Epithelial cell of esophagus (primary cell): ENCODE measurements at regions not wholly inside any gene's neighbourhood (a gene's known extent, or its start where the extent isn't known, plus 50 kb on each side); places are given as distances from the start of the nearest gene placed in this dataset.

ENCODE experiments used
- DNase-seq: peaks from one replicate; pipeline ENCODE4 v3.0.0; 2010; ENCODE audit warnings: low read depth
- H3K4me3 ChIP-seq: 2 replicates; pipeline ENCODE4 v1.5.1; 2011; ENCODE audit warnings: mild to moderate bottlenecking, low read length, control low read depth
- TF ChIP-seq, protein P1 (sequence below): IDR thresholded peaks from 2 replicates; pipeline ENCODE4 v1.5.1; 2011; ENCODE audit warnings: low read depth, mild to moderate bottlenecking, low read length, control low read depth, inconsistent platforms; ENCODE audit not compliant: insufficient read depth; ENCODE audit errors: missing control alignments

DNA sequence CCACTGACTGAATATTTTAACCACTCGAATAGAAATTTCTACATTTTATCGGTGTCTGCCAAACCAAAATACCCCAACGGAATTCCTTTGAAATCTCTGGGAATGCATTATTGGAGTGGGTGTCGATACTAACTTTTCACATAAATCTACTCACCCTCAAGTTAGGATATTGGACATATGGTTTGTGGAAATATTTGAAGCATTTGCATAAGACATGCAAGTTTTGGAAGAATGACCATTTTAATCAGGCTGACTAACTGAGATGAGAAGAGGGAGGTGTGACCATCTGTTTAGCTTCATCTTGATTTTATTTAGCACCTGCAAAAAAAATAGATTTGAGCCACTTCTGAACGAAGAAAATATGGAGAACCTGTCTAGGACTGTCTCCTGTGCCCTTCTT lies 61.2 kb downstream of the KLF6 start:
- H3K4me3 ChIP-seq = no peak overlapping the region
- TF ChIP-seq, protein P1, sequence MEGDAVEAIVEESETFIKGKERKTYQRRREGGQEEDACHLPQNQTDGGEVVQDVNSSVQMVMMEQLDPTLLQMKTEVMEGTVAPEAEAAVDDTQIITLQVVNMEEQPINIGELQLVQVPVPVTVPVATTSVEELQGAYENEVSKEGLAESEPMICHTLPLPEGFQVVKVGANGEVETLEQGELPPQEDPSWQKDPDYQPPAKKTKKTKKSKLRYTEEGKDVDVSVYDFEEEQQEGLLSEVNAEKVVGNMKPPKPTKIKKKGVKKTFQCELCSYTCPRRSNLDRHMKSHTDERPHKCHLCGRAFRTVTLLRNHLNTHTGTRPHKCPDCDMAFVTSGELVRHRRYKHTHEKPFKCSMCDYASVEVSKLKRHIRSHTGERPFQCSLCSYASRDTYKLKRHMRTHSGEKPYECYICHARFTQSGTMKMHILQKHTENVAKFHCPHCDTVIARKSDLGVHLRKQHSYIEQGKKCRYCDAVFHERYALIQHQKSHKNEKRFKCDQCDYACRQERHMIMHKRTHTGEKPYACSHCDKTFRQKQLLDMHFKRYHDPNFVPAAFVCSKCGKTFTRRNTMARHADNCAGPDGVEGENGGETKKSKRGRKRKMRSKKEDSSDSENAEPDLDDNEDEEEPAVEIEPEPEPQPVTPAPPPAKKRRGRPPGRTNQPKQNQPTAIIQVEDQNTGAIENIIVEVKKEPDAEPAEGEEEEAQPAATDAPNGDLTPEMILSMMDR = no peak
- no peak for DNase-seq

DNA sequence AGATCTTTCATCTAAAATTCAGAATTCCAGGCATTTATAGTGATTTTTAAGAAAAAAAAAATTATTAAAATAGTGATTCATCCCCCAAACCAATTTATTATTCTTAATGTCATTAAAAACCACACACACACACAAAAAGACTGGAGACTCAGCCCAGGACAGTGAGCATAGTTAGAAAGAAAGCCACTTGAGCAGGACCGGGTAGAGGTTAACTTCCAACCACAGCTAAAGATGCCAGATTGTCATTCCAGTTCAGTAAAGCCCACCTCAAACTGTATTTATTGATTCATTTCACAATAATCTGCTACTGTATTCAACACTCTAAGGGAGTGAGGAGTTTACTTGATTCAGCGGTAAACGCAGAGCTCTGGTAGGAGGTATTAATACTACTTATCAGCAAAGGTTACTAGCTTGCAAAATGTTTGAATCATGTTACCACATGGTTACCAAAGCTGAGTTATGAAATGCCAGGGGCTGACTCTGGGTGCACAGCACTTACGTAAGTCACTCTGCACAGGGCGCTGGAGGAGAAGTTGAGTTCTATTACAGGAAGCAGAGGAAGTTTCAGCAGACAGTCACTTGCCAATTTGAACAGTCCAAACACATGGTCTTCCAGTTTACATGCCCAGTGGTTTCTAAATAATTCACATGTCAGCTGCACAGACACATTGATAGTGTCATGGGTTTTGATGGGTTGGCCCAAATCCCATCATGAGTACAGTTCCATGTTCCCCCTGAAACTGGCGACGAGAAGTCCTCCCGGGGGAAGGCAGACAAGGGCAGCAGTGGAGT lies 64.6 kb downstream of the KLF6 start:
- peak; percentile 93 for DNase-seq
- TF ChIP-seq, protein P1 = no peak
- H3K4me3 ChIP-seq = no peak overlapping the region

DNA sequence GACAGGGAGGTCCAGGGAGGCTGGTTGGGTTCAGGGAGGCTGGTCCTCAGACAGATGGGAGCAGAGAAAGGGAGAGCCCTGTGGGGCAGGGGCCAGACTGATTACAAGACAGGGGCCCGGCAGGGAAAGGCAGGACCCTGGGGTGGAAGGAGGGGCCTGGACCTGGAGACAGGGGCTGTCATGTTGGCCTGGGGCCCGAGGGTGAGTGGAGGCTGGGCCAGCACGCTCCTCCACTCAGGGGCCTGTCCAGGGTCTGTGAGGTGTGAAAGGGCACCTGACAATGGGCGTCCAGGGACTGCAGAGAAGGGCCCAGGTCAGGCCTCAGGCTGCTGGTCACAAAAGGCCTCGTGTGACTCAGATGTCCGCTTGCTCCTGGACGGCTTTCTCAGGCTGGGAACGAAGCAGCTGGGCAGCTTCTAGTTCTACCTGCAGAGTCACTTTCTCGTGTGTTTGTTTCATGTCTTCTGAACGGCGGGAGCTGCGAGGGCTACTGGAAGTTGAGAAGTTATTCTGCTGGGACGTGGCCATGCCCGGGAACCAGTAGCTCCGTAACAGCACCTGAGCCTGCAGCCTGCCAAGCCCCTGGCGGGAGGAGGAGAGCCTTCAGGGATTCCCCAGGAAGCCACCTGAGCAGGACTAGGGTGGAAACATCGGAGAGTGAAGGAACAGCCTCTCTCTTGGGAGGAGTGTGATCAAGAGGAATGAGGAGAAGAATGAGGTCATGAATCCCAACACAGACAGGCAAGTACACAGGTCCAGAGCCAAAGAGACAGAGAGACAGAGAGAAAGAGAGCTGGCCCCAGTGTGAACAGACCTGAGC lies 65.8 kb downstream of the KLF6 start:
- TF ChIP-seq, protein P1 = no peak
- DNase-seq = no peak

DNA sequence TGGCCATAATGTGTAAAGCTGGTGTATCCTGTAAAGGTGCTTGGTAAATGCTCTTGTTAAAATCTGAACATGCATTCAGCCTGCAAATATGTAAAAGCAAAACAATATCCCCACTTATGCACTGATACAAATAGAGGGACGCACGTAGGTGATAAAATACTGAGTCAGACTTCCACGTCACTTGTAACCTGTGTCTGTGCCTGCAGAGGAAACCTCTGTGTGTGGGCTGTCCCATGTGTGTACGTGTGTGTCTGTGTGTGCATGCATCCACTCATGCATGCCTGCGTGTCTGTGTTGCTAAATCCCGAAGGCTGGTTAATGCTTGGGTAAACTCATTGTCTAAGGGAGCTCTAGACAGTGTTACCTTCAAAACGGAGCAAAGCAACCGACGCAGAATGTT lies 68.9 kb downstream of the KLF6 start:
- DNase-seq = peak; percentile 79
- TF ChIP-seq, protein P1 = no peak
- no peak overlapping the region for H3K4me3 ChIP-seq

More for the DNA sequence above, 65.8 kb downstream of the KLF6 start:
- no peak overlapping the region for H3K4me3 ChIP-seq

DNA sequence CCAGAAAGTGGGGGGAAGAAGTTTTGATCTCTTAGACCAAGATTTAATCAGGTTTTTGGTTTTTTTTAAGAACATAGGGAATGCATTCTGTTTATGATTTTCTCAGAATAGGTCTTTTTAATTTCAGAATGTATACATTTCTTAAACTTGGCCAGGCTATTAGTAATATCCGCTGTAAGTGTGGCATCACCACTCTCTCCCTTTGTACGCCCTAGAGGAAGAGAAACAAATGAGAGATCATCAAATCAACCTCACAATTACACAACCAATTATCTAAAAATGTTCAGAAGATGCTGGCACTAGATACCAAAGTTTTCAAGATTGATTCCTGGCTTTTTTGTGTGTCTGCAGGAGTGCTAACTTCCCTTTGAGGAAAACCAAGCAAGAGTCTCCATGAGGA lies 70.0 kb downstream of the KLF6 start:
- no peak overlapping the region for H3K4me3 ChIP-seq
- TF ChIP-seq, protein P1 = no peak
- peak; percentile 29 for DNase-seq

DNA sequence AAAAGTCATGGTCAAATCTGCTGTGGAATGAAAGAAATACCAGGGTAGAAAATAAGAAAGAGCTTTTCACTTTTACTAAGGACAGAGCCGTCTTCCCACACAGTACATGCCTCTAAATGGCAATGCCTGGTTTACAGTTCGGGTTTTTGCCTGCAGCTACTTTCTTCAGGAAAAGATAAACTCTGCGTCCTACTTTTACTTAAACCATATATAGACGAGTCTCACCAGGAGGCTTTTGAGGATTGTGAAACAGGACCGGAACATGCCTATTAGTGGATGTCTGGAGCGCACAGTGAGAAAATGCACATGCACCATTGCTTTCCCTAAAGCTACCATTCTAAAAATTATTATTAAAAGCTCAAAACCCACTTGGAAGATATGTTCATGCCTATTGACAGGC lies 70.5 kb downstream of the KLF6 start:
- TF ChIP-seq, protein P1 = no peak
- peak; percentile 56 for DNase-seq
- no peak overlapping the region for H3K4me3 ChIP-seq
